ENCODE measurements at regions not wholly inside any gene's neighbourhood (a gene's known extent, or its start where the extent isn't known, plus 50 kb on each side); places are given as distances from the start of the nearest gene placed in this dataset.
"Not testable (repeated sequence)": the region's sequence is repeated elsewhere in the genome, so short reads cannot be mapped to it uniquely, and the experiment has no call there.

DNA sequence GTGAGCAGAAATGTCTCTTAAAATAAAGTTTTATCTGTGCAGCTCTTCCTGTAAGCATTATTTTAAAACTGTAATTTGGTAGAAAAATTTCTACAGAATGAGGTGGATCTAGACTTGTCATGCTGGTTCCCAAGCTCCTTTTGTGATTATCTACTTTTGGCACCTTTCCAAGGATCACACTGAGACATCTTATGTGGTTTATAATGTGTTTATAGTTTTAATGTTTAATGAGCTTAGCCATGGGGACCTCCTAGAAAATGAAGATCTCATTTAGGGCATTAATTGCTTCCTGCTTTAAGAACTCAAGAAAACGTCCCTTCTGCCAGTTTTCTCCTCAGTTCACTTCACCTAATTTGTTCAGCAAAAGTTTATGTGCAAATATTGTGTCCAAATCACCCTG is 468.4 kb downstream of the SUCLG1 start:
- no peak for FAIRE-seq
- Histone ChIP-seq H3K4me3 (no peak overlapping the region), H3K9me3 (peaks cover 6% of the 10 kb centered on the region; the same call in 1 of the 3 replicates), H3K4me2 (no peak overlapping the region), H3K27ac (no peak overlapping the region), H3K4me1 (no peaks in the 10 kb centered on the region)
- ATAC-seq = no peak
- TF ChIP-seq, protein P1, sequence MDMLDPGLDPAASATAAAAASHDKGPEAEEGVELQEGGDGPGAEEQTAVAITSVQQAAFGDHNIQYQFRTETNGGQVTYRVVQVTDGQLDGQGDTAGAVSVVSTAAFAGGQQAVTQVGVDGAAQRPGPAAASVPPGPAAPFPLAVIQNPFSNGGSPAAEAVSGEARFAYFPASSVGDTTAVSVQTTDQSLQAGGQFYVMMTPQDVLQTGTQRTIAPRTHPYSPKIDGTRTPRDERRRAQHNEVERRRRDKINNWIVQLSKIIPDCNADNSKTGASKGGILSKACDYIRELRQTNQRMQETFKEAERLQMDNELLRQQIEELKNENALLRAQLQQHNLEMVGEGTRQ (IDR thresholded peaks at IDR 0.05) = no peak
- TF ChIP-seq, protein P2, sequence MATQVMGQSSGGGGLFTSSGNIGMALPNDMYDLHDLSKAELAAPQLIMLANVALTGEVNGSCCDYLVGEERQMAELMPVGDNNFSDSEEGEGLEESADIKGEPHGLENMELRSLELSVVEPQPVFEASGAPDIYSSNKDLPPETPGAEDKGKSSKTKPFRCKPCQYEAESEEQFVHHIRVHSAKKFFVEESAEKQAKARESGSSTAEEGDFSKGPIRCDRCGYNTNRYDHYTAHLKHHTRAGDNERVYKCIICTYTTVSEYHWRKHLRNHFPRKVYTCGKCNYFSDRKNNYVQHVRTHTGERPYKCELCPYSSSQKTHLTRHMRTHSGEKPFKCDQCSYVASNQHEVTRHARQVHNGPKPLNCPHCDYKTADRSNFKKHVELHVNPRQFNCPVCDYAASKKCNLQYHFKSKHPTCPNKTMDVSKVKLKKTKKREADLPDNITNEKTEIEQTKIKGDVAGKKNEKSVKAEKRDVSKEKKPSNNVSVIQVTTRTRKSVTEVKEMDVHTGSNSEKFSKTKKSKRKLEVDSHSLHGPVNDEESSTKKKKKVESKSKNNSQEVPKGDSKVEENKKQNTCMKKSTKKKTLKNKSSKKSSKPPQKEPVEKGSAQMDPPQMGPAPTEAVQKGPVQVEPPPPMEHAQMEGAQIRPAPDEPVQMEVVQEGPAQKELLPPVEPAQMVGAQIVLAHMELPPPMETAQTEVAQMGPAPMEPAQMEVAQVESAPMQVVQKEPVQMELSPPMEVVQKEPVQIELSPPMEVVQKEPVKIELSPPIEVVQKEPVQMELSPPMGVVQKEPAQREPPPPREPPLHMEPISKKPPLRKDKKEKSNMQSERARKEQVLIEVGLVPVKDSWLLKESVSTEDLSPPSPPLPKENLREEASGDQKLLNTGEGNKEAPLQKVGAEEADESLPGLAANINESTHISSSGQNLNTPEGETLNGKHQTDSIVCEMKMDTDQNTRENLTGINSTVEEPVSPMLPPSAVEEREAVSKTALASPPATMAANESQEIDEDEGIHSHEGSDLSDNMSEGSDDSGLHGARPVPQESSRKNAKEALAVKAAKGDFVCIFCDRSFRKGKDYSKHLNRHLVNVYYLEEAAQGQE (IDR thresholded peaks at IDR 0.05) = no peak
- TF ChIP-seq, protein P3, sequence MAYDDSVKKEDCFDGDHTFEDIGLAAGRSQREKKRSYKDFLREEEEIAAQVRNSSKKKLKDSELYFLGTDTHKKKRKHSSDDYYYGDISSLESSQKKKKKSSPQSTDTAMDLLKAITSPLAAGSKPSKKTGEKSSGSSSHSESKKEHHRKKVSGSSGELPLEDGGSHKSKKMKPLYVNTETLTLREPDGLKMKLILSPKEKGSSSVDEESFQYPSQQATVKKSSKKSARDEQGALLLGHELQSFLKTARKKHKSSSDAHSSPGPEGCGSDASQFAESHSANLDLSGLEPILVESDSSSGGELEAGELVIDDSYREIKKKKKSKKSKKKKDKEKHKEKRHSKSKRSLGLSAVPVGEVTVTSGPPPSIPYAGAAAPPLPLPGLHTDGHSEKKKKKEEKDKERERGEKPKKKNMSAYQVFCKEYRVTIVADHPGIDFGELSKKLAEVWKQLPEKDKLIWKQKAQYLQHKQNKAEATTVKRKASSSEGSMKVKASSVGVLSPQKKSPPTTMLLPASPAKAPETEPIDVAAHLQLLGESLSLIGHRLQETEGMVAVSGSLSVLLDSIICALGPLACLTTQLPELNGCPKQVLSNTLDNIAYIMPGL (CRISPR knock-in tag; IDR thresholded peaks at IDR 0.05; ENCODE audit: borderline replicate concordance) = no peak
- TF ChIP-seq, protein P4, sequence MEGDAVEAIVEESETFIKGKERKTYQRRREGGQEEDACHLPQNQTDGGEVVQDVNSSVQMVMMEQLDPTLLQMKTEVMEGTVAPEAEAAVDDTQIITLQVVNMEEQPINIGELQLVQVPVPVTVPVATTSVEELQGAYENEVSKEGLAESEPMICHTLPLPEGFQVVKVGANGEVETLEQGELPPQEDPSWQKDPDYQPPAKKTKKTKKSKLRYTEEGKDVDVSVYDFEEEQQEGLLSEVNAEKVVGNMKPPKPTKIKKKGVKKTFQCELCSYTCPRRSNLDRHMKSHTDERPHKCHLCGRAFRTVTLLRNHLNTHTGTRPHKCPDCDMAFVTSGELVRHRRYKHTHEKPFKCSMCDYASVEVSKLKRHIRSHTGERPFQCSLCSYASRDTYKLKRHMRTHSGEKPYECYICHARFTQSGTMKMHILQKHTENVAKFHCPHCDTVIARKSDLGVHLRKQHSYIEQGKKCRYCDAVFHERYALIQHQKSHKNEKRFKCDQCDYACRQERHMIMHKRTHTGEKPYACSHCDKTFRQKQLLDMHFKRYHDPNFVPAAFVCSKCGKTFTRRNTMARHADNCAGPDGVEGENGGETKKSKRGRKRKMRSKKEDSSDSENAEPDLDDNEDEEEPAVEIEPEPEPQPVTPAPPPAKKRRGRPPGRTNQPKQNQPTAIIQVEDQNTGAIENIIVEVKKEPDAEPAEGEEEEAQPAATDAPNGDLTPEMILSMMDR (IDR thresholded peaks at IDR 0.05) = no peak
- TF ChIP-seq SMC3 (IDR thresholded peaks at IDR 0.05) = no peak
- no peak for TF ChIP-seq HOXA7 (CRISPR knock-in tag; IDR thresholded peaks at IDR 0.05)
- TF ChIP-seq, protein P5, sequence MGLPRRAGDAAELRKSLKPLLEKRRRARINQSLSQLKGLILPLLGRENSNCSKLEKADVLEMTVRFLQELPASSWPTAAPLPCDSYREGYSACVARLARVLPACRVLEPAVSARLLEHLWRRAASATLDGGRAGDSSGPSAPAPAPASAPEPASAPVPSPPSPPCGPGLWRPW (IDR thresholded peaks at IDR 0.05) = no peak
- TF ChIP-seq RAD21 (conservative IDR thresholded peaks at IDR 0.05 in 1 of 2, IDR thresholded peaks at IDR 0.05 in 1 of 2) = no peak
- TF ChIP-seq MYC (IDR thresholded peaks at IDR 0.05; ENCODE audit: borderline replicate concordance, low read length) = no peak
- no peak for TF ChIP-seq KDM1A (IDR thresholded peaks at IDR 0.05; ENCODE audit: low read depth)
- TF ChIP-seq CBX8 (IDR thresholded peaks at IDR 0.05) = no peak
- TF ChIP-seq, protein P6, sequence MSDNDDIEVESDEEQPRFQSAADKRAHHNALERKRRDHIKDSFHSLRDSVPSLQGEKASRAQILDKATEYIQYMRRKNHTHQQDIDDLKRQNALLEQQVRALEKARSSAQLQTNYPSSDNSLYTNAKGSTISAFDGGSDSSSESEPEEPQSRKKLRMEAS (IDR thresholded peaks at IDR 0.05) = no peak
- no peak for TF ChIP-seq HDAC2 (IDR thresholded peaks at IDR 0.05)
- TF ChIP-seq POLR2AphosphoS2 (conservative IDR thresholded peaks at IDR 0.05; ENCODE audit: low read length) = no peak
- TF ChIP-seq FOSB (CRISPR knock-in tag; IDR thresholded peaks at IDR 0.05) = no peak
- 3% methylated on average over 1 of the region's 1 CpG for WGBS (ENCODE audit: missing lambda C conversion rate)
- ChIA-PET CTCF (no interaction called here), POLR2A (no interaction called here)
- DNase-seq (ENCODE audit: low read depth in 1 of 2, low spot score in 1 of 2) = no peak

DNA sequence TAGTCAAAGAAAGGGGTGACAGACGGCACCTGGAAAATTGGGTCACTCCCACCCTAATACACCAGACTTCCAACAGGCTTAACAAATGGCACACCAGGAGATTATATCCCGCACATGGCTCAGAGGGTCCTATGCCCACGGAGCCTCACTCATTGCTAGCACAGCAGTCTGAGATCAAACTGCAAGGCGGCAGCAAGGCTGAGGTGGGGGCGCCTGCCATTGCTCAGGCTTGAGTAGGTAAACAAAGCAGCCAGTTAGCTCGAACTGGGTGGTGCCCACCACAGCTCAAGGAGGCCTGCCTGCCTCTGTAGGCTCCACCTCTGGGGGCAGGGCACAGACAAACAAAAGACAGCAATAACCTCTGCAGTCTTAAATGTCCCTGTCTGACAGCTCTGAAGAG is 482.5 kb downstream of the SUCLG1 start:
- H3K4me1 ChIP-seq; H3K4me3 ChIP-seq; H3K9me3 ChIP-seq; POLR2A ChIA-PET; DNase-seq (ENCODE audit: low read depth in 1 of 2, low spot score in 1 of 2); H3K4me2 ChIP-seq; H3K27ac ChIP-seq; FAIRE-seq; CTCF ChIA-PET; ATAC-seq: not testable (repeated sequence)
- 33% methylated on average over 6 of the region's 6 CpGs for WGBS (ENCODE audit: missing lambda C conversion rate)
